ENCODE measurements at regions not wholly inside any gene's neighbourhood (a gene's known extent, or its start where the extent isn't known, plus 50 kb on each side); places are given as distances from the start of the nearest gene placed in this dataset.

DNA sequence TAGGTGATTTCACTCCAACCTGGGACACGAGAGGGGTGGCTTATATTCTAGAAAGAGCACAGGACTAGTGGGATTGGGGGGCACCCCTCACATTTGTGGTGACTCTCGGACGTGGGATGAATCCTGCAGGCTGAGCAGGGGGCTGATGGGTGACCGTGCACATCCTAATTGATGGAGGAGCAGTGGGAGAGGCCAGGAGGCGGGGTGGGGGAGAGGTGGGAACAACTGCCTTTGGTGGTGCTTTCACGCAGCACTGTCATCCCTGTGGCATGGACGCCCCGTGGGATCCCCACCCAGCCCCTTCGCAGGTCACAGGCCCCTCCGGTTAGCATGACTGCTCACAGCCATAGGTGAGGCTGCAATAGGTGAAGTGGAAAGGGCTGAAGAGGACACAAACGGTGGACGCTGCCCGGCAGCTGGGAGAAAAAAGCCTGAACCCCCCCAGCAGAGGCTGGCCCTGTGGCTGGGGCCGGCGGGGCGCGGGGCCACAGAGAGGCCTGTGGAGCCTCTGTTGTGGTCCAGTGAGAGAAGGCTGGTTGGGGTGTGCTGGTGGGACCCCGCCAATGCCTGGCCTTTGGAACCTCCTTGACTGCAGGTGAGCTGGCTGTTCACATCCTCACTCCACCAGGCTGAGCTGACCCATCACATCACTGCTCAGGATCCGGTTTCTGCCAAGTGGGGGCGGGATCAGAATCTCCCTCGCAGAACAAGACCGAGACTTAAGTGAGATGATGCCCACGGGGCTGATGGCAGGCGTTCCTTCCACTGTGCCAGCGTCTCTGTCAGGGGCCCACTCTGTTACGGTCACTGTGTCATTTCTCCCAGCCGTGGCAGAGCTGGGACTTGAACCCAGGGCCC, 325.4 kb downstream of the TEX29 start:
- no peak for TF ChIP-seq SMC3 (conservative IDR thresholded peaks at IDR 0.05; ENCODE audit: poor library complexity)
- no peak for TF ChIP-seq EZH2 (IDR thresholded peaks at IDR 0.05; ENCODE audit: borderline replicate concordance, insufficient read depth, low read length, poor library complexity, severe bottlenecking)
- TF ChIP-seq CTCF (IDR thresholded peaks at IDR 0.05; ENCODE audit: poor library complexity, severe bottlenecking): no peak
- TF ChIP-seq EP300 (conservative IDR thresholded peaks at IDR 0.05; ENCODE audit: poor library complexity, severe bottlenecking): no peak
- no peak for TF ChIP-seq POLR2AphosphoS5 (IDR thresholded peaks at IDR 0.05)
- no peak for TF ChIP-seq RAD21 (conservative IDR thresholded peaks at IDR 0.05)
- no peak for TF ChIP-seq TAF1 (IDR thresholded peaks at IDR 0.05; ENCODE audit: low read depth)
- TF ChIP-seq, protein P1, sequence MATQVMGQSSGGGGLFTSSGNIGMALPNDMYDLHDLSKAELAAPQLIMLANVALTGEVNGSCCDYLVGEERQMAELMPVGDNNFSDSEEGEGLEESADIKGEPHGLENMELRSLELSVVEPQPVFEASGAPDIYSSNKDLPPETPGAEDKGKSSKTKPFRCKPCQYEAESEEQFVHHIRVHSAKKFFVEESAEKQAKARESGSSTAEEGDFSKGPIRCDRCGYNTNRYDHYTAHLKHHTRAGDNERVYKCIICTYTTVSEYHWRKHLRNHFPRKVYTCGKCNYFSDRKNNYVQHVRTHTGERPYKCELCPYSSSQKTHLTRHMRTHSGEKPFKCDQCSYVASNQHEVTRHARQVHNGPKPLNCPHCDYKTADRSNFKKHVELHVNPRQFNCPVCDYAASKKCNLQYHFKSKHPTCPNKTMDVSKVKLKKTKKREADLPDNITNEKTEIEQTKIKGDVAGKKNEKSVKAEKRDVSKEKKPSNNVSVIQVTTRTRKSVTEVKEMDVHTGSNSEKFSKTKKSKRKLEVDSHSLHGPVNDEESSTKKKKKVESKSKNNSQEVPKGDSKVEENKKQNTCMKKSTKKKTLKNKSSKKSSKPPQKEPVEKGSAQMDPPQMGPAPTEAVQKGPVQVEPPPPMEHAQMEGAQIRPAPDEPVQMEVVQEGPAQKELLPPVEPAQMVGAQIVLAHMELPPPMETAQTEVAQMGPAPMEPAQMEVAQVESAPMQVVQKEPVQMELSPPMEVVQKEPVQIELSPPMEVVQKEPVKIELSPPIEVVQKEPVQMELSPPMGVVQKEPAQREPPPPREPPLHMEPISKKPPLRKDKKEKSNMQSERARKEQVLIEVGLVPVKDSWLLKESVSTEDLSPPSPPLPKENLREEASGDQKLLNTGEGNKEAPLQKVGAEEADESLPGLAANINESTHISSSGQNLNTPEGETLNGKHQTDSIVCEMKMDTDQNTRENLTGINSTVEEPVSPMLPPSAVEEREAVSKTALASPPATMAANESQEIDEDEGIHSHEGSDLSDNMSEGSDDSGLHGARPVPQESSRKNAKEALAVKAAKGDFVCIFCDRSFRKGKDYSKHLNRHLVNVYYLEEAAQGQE (IDR thresholded peaks at IDR 0.05; ENCODE audit: borderline replicate concordance): no peak
